ENCODE measurements at regions not wholly inside any gene's neighbourhood (a gene's known extent, or its start where the extent isn't known, plus 50 kb on each side); places are given as distances from the start of the nearest gene placed in this dataset.
"Not testable (repeated sequence)": the region's sequence is repeated elsewhere in the genome, so short reads cannot be mapped to it uniquely, and the experiment has no call there.

DNA sequence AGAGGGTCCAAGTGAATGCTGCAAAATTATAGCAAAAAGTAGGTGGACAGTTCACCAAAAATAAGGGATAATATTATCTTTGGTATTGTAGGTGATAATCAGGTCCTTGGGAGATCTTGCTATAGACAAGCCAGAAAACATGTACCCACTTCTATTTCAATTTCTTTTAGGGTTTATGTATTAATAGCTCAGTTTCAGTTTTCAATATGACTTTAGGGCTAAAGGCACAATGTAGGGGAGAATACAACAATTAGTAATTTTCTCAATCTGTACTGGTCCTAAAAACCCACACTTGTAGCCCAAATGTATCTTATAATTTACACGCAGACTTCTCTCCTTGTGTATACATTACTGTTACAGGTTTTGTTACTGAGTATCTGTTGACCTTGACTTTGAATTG is 307.0 kb upstream of the ID4 start:
- DNase-seq (ENCODE audit: low read depth, low spot score) = no peak

DNA sequence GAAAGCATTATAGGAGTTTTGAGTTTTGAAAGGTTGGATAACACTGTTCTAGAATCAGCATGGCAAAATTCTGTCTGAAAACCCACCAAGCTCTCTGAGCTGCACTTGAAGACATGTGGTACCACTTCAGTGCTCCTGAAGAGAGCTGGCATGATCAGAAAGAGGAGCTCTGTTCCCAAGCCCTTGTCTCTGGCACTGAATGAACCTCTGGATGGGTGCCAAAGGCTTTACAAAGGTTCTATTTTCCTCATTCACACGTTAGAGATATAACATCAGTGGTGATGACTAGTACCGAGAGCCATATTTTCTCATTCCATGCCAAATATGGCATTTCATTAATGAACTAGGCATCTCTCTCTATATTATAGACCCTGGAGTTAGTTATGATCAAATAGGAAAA is 301.8 kb upstream of the ID4 start:
- DNase-seq (ENCODE audit: low read depth, low spot score) = no peak

DNA sequence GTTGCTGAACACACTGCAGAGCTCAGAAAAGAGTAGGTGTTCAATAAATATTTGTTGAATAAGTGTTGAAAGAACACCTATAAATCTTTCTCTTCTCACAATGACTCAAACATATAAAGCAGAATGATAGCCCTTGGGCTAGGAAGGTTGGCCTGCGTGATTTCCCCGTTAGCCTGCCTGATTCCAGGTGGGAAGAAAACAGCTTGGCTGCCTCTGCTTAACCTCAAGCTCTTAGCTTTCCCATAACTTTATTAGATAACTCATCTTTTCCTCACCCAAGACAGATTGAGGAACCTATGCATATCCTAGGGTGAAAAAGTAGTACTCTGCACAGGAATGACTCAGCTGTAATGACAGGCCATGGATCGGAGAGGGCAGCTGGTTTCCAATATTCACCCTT is 300.3 kb upstream of the ID4 start:
- no peak for DNase-seq (ENCODE audit: low read depth, low spot score)

DNA sequence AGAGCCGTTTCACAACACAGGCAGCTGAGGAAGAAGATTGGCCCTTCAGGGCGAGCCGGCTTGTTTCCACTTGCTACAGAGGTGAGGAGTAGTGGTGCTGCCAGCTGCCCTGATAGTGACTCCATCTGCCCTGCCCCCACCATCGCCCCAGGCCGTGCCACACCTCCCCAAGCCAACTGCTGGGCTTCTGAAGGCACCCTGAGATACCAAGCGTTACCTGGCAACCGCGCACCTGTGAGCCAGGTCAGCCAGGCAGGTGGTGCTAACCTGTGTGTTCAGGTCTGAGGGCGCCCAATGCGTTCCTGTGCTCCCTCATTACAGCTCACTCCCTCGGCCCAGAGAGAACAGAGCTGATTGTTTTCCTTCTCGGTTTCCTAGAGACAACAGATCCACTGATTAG is 299.1 kb upstream of the ID4 start:
- no peak for DNase-seq (ENCODE audit: low read depth, low spot score)

DNA sequence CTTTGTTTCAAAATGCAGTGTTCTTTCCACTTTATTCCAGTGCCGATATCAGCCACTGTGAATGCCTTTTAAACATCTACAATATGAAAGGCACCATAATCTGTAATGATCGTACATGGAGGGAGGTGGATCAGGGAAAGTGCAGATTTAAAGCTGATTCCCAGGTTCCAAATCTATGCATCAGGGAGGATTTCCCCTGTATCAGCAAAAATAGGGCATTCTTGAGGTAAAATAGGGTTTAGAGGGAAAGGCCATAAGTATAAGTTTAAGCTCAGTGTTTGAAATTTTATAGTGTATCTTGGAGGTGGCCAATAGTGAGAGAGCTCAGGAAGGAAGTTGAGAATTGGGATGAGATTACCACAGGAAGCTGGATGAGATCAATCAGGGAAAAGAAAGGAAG is 289.7 kb upstream of the ID4 start:
- DNase-seq (ENCODE audit: low read depth, low spot score) = no peak

DNA sequence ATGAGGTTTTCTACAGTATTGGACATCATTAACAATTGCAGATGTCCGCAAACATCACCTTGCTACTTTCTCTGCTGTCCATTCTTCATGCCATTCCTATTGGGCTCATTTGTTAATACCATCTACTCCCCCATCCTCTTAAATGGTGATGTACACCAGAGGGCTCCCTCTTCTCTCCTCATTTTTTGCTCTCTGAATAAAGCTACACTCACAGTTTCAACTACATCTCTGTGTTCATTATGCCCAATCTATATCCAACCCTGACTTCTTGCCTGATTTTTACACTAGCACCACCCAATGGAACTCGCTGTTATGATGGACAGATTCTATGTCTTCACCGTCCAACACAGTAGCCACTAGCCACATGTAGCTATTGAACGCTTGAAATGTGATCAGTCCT is 288.1 kb upstream of the ID4 start:
- DNase-seq (ENCODE audit: low read depth, low spot score) = no peak

DNA sequence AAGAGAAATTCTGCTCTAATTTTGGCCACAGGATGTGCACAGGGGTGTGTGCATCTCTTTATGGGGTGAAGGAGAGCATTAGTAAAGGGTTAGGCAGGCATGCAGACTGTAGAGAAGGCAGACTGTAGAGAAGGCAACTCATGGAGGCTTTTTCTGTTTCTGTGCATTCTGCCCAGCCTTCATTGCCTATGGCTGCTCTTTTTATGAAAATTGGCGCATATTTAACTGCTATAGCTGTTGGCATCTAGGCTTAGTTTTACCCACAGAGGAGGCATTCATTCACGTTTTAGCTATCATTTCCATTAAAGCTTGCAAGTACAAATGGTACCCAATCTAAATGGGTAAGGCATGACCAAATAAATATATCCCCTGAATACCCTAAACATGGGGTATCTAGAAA is 286.8 kb upstream of the ID4 start:
- no peak for DNase-seq (ENCODE audit: low read depth, low spot score)

DNA sequence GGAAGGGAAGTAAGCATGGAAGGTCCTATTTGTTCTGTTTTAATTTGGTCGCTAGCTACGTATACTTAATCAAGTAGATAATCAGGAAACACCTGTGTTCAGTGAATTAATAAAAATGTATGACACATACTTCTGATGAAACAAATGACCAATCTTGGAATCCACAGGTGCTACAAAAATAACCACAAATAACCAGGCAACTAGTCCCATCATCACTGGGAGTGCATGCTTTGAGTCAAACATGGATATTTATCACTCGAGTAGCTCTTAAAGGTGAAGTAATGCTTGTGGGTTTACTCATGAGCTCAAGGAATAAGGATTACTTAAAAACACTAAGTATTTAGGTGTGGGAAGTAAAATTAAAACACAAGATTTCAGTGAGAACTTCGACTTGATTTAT is 285.6 kb upstream of the ID4 start:
- DNase-seq (ENCODE audit: low read depth, low spot score) = no peak

DNA sequence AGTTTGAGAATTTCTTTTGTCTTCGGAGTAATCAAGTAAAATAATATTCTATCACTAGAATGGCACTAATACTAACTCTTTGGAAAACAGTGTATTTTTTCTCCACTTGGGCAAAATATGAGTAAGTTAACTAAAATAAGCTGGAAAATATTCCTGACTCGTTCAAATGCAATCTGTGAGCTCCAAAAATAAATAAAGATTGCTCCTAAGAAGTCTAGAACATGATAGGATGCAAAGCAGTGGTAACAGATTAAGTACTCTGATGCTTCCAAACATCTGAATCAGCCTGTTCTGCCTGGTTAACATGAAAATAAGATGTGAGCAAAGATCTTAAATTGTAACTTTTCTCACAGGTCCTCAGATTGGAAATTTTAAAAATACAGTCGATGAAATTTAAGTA is 285.1 kb upstream of the ID4 start:
- DNase-seq (ENCODE audit: low read depth, low spot score) = no peak

DNA sequence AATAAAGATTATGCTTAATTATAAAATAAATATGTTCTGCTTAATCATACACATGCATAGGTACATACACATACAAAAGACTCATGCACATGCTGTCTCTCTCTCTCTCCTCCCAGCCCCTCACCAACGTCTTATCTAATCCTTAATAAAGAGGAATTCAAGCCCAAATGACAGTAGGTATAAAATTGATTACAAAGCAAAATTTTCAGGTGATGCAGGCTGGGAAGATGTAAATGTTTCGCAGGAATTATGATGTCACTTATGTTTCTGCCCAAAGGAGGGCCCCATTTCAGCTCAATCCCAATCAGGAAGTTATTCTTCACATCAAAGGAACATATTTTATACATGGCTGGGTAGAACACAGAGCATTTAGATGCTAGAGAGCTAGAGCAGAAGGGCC is 284.6 kb upstream of the ID4 start:
- DNase-seq (ENCODE audit: low read depth, low spot score) = no peak

DNA sequence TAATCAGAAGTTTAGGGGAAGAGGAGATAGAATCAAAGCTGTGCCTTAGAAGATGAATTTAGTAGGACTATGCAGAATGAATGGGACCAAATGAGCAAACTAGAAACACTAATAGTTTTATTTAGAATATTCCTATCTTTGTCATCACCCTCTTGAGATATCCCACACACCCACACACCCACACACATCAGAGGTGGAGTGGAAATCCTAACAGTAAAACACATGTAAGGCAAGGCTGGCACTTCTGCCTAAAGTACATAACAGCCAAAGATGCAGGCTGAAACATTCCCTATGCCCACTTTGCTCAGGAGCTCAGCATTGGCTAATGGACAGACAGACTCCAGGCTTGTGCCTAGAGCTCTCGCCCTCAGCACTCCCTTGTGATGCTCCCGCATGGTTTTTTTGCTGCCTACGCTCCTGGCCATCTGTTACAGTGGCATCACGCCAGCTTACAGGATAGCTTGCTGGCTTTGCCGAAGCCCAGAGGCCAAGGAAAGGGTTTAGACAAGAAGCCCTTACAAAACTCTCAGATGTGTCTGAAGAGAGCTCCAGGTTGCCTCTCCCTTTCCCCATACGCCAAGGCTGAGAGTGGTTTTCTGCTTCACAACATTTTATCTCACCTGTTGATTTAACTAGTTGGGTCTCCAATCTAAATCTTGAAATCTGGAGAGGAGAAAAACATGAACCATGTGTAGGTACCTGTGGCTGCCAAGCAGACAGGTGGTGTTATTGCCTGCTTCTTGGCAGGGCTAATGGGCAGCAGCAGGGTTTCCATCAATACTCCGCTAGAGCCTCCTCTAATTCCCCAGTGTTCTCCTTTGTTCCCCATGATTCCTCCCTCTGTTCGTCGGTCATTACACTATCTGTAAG is 282.6 kb upstream of the ID4 start:
- no peak for DNase-seq (ENCODE audit: low read depth, low spot score)

DNA sequence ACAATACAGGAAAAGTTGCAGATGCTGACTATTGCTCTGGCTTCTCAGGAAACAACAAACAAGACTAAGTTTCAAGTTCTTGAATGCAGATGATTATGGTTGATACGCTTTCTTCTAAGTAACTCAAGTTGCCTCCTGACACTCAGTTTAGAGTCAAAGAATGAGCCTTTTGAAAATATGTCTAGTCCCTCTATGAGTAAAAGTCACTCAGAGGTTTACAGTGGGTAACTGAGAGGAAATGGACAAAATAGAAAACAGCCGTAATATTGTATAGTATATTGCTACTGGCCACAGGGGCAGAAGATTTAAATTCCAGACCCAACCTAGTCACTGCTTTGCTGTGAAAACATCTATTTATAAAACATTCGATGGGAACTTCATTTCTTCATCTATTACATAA is 280.0 kb upstream of the ID4 start:
- no peak for DNase-seq (ENCODE audit: low read depth, low spot score)

DNA sequence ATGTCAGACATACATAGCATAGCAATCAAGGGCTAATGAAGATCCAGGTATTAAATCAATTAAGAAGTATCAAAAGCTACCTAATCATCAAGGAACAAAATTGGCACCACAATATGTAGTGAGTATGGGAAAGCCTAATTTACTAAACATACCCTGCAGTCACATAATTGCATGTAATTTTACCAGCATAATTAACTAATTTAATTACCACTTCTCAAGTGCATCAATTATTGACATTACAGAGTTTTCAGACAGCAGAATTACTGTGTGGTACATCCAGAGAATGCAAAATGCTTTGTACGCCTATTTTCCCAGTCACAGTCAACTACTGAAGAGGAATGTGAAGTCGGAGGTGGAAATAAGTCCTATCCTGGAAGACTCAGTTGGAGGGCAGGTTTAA is 279.0 kb upstream of the ID4 start:
- DNase-seq (ENCODE audit: low read depth, low spot score) = no peak

DNA sequence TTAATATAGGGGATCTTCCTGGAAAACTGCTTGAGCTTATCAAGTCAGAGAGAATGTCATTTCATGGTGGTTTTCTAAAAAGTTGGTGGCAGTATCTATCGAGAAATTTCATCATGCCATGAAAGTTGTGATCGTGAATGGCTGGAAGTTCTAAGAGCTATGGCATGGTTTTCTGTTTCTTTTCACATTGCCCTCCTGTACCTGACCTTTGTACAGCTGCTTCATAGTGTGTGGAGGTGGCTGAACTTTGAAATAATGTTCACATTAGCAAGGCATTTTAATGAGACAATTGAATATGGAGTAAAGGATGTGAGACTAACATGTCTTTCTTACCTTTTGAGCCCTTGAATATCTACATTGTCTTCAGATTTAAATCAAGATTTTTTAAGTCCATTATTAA is 278.2 kb upstream of the ID4 start:
- no peak for DNase-seq (ENCODE audit: low read depth, low spot score)

DNA sequence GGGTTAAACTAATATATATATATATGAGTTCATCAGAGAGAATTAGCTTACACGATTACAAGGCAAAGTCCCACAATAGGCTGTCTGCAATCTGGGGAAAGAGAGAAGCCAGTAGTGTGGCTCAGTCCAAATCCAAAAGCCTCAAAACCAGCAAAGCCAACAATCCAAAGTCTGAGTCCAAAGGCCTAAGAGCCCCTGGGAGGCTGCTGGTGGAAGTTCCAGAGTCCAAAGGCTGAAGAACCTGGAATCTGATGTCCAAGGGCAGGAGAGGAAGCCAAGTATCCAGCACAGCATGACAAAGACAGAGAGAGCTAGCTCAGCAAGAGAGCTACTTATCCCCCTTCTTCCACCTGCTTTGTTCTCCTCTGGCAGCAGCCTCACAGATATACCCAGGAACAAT is 274.7 kb upstream of the ID4 start:
- DNase-seq (ENCODE audit: low read depth, low spot score) = no peak

DNA sequence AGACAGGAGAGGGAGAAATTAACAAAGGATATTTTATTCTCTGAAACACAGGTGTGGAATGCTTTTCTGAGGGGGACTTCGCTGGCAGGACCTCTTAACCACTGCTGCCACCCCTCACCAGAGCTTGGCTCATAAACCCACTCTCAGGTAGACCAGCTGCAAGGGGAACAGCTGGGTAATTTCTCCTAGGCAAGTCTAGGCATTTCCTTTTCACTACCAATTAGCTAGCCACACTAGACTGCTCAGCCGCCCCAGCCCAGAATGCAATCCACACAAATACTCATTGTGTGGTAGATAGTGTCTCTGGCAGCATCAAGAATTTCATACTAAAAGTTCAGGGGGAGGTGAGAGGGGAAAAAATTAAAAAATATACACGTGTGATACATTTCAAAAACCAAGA is 267.6 kb upstream of the ID4 start:
- no peak for DNase-seq (ENCODE audit: low read depth, low spot score)

DNA sequence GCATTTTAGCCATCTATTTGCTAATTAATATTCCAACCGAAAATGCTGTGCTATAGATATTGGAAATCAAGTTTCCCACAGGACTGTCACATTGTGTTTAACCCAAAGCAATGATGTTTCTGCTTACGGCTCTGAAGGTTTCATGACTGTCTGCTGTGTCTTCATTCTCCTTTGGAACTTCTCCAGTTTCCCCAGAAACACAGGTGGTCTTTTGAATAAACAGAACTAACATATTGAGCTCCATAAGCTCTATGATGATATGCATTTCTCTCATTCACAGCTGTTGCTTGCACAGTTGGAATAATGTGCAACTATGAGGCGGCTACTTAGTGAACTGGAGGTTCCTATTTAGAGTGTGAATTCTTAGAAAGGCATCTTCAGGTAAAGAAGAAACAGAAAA is 266.0 kb upstream of the ID4 start:
- no peak for DNase-seq (ENCODE audit: low read depth, low spot score)

DNA sequence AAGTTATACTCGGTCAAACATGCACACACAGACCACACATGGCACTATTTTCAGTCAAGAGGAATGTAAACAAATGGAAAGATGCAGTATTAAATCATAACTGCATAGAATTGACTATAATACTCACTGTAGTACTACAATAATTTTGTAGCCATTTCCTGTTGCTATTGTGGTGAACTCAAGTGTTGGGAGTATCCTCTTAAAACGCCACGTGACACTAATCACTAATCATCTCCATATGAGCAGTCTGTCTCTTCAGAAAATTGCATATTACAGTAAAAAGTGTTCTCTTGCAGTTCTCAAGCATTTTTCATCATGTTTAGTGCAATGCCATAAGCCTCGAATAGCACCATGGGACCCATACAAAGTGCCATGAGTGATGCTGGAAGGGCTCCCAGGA is 258.7 kb upstream of the ID4 start:
- no peak for DNase-seq (ENCODE audit: low read depth, low spot score)

DNA sequence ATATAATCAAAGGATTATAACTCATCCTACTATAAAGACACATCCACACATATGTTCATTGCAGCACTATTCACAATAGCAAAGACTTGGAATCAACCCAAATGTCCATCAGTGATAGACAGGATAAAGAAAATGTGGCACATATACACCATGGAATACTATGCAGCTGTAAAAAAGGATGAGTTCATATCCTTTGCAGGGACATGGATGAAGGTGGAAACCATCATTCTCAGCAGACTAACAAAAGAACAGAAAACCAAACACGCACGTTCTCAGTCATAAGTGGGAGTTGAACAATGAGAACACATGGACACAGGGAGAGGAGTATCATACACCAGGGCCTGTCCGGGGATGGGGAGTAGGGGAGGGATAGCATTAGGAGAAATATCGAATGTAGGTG is 253.0 kb upstream of the ID4 start:
- DNase-seq (ENCODE audit: low read depth, low spot score) = not testable (repeated sequence)

DNA sequence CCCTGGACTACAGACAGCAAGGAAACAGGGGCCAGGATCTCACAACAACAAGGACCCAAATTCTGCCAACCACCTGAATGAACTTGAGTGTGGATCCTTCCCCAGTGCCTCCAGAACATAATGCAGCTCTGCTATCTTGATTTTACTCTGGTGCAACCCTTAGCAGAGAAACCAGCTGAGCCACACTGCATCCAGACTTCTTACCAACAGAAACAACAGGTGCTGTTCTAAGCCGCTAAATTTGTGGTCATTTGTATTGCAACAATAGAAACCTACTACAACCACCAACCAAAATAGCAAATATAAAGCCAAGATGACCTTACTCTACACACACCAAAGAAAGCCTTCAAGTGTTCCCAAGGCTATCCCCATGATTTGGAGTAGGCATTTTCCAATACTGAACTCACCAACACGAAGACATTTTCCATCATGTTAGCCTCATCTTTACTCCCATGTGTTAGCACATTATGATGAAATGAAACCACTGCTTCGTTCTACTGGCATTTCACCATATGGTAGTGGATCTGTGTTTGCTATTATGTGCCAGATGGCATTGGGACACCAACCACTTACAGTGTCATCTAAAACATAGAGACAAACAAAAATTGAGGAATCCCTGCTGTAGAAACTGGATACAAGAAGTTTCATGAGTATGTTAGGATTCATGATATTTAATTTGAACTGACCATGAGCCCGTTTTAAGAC is 249.8 kb upstream of the ID4 start:
- DNase-seq (ENCODE audit: low read depth, low spot score) = no peak

DNA sequence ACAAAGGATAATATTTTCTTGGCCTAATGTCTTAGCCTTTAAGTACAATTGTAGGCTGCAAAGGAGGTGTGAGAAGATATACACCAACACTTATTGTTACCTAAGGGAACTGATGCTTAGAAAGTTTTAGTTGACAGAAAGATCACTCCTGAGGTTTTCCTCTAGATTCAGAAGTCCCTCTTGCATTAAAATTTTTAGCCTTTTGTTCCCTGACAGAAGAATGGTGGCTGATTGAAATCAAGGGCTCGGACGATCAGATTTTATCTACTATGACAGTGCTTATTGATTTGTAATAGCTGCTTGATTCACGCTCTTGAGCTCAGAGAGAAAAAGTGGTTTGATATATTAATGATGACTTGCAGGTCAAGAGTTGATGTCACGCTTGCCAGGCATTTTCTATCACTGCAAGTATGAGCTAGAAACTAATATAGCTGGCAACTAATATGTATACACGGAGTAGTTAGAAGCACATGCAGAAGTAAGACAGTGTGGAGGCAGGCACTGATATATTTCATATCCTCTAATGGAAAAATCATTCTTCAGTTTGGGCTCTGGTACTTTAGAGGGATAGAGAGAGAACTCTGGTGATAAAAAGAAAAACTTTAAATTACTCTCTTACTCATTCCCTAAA is 246.6 kb upstream of the ID4 start:
- DNase-seq (ENCODE audit: low read depth, low spot score) = no peak

DNA sequence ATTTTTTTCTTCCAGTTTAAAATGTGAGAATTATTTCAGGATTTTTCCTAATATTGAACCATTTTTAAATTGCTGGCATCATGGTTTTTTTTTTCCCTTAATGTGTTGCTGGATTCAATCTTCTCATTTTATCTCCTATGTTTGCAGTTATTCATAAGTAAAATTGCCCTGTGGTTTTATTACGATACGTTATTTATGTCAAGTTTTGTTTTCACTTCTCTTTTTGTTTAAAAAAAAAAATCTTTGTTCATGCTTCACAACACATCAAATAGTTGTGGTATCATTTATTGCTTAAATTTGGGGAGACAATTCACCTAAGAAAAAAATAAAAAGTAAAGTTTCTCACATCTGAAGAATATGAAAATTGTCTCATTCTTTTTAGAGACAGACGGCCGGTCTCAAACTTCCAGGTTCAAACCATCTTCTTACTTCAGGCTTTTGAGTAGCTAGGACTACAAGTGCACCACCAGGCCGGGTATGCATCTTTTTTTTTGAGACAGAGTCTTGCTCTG is 239.3 kb upstream of the ID4 start:
- DNase-seq (ENCODE audit: low read depth, low spot score) = no peak
